GM12873 (cell line): ENCODE measurements at regions not wholly inside any gene's neighbourhood (a gene's known extent, or its start where the extent isn't known, plus 50 kb on each side); places are given as distances from the start of the nearest gene placed in this dataset.

Source experiments
- TF ChIP-seq, protein P1 (sequence below): IDR thresholded peaks from 2 replicates; pipeline ENCODE4 v1.5.1; 2012; ENCODE audit warnings: low read depth, mild to moderate bottlenecking, moderate library complexity, low read length, control low read depth; ENCODE audit not compliant: insufficient read depth; ENCODE audit errors: missing control alignments

DNA sequence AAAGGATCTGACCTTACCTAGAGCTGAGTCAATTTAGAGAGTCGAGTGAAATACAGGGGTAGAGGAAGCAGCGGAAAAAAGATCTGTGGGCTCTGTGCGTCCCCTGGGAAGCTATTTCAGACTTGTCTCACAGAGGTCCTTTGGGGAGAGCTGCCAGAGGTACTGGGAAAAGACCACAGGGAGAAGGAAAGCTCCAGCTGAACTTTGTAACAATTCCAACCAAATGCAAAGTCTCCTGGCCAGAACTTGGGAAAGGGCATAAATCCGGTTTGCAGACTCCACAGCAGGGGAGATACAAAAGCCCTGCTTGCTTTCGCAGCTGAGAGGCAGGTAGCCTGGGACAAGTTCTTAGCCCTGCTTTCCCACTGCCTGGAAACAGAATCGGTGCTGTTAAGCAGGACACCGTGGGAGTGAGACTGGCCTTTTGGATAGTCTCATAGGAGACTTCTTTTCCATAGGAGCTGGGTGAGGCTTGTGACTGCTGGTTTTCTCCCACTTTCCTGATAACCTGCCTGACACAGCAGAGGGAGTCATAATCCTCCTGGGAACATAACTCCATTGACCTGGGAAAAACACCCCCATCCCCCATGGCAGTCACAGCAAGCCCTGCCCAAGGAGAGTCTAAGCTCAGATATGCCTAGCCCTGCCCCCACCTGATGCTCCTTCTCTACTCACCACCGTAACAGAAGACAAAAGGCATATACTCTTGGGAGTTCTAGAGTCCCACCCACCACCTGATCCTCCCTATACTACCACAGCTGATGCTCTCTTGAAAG, 926.2 kb downstream of the KCNMA1 start:
- TF ChIP-seq, protein P1, sequence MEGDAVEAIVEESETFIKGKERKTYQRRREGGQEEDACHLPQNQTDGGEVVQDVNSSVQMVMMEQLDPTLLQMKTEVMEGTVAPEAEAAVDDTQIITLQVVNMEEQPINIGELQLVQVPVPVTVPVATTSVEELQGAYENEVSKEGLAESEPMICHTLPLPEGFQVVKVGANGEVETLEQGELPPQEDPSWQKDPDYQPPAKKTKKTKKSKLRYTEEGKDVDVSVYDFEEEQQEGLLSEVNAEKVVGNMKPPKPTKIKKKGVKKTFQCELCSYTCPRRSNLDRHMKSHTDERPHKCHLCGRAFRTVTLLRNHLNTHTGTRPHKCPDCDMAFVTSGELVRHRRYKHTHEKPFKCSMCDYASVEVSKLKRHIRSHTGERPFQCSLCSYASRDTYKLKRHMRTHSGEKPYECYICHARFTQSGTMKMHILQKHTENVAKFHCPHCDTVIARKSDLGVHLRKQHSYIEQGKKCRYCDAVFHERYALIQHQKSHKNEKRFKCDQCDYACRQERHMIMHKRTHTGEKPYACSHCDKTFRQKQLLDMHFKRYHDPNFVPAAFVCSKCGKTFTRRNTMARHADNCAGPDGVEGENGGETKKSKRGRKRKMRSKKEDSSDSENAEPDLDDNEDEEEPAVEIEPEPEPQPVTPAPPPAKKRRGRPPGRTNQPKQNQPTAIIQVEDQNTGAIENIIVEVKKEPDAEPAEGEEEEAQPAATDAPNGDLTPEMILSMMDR = no peak

- TF ChIP-seq, protein P1 = no peak
These were observed 937.4 kb downstream of the KCNMA1 start for GRCh38 chr10:76700241-76700640.

- TF ChIP-seq, protein P1 = no peak
These were observed 939.7 kb downstream of the KCNMA1 start for GRCh38 chr10:76697923-76698322.

GRCh38 chr10:76695069-76695468, 942.5 kb downstream of the KCNMA1 start:
- TF ChIP-seq, protein P1 = no peak

- TF ChIP-seq, protein P1 = no peak
These were observed 951.4 kb downstream of the KCNMA1 start for GRCh38 chr10:76686201-76686600.

DNA sequence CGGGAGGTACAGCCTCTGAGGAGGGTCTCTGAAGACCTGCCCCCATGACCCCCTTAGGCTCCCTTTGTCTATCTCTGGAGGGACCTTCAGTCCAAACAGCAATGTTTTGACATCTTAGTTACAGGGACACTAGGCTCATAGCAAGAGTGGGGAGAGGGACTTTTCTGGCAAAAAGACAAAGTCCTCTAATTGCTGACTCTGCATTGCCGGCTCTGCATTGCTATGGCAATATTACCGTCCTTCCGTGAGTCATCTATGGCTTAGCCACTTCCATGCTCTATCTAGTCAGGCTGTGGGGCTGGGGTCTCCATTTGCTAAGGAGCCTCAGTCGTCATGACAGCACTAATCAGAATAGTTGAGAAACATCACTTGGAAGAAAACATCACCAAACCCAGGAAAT, 952.6 kb downstream of the KCNMA1 start:
- TF ChIP-seq, protein P1 = no peak

DNA sequence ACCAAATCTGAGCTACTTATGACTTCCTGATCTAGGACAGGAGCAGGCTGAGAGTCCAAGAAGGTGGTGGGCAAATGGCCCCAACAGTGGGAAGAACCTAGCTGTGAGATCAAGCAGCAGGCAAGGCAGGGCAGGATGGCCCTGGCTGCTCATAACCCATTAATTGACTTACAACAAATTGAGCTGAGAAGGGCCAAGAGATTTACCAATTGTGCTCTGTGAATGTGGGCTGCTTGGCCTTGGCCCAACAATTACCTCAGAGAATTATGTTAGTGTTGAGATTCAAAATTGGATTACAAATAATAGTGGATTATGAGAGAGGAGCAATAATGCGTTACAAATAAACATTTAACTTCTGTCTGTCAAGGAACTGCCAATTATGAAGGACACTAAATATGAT, 956.5 kb downstream of the KCNMA1 start:
- TF ChIP-seq, protein P1 = no peak
